ENCODE measurements at regions not wholly inside any gene's neighbourhood (a gene's known extent, or its start where the extent isn't known, plus 50 kb on each side); places are given as distances from the start of the nearest gene placed in this dataset.

- no peaks in the 10 kb centered on the region for H3K4me1 ChIP-seq (ENCODE audit: control insufficient read depth in 2 of 3, insufficient read depth in 2 of 3, low read depth in 1 of 3, low read length in 3 of 3)
- H3K4me3 ChIP-seq (ENCODE audit: low read length in 3 of 3), result no peak overlapping the region
- H3K36me3 ChIP-seq (ENCODE audit: control insufficient read depth in 2 of 3, insufficient read depth in 3 of 3, low read length in 3 of 3), result no peaks in the 10 kb centered on the region
- DNase-seq, result no peak
- no peaks in the 10 kb centered on the region for H3K27me3 ChIP-seq (ENCODE audit: control insufficient read depth, insufficient read depth, low read length)
- no peak overlapping the region for H3K9ac ChIP-seq (ENCODE audit: low read length in 3 of 3)
- intact Hi-C loops (cut with DNase I), result no loop called here
- TF ChIP-seq CTCF (IDR thresholded peaks at IDR 0.05; ENCODE audit: borderline replicate concordance, extremely low read depth, insufficient read depth), result no peak
- no peak for FAIRE-seq
- no peak overlapping the region for H3K27ac ChIP-seq (ENCODE audit: low read depth in 2 of 2, low read length in 2 of 2)
- H3K9me3 ChIP-seq (ENCODE audit: control insufficient read depth in 2 of 3, insufficient read depth in 1 of 3, low read length in 3 of 3), result no peaks in the 10 kb centered on the region
Measured at GRCh38 chr18:34509879-34510586, 200.1 kb upstream of the DTNA start.

- Histone ChIP-seq H3K36me3 (ENCODE audit: control insufficient read depth in 2 of 3, insufficient read depth in 3 of 3, low read length in 3 of 3) (no peaks in the 10 kb centered on the region), H3K27ac (ENCODE audit: low read depth in 2 of 2, low read length in 2 of 2) (no peak overlapping the region), H3K27me3 (ENCODE audit: control insufficient read depth, insufficient read depth, low read length) (no peaks in the 10 kb centered on the region), H3K4me1 (ENCODE audit: control insufficient read depth in 2 of 3, insufficient read depth in 2 of 3, low read depth in 1 of 3, low read length in 3 of 3) (no peaks in the 10 kb centered on the region), H3K9me3 (ENCODE audit: control insufficient read depth in 2 of 3, insufficient read depth in 1 of 3, low read length in 3 of 3) (no peaks in the 10 kb centered on the region), H3K4me3 (ENCODE audit: low read length in 3 of 3) (no peak overlapping the region), H3K9ac (ENCODE audit: low read length in 3 of 3) (no peak overlapping the region)
- TF ChIP-seq CTCF (IDR thresholded peaks at IDR 0.05; ENCODE audit: borderline replicate concordance, extremely low read depth, insufficient read depth), result no peak
- DNase-seq (no peak), FAIRE-seq (no peak)
- intact Hi-C loops (cut with DNase I), result no loop called here
Measured at GRCh38 chr18:34510926-34511325, 199.2 kb upstream of the DTNA start.

GRCh38 chr18:34511435-34511834 is 198.7 kb upstream of the DTNA start:
- DNase-seq (no peak), FAIRE-seq (no peak)
- no peak overlapping the region for H3K27ac ChIP-seq (ENCODE audit: low read depth in 2 of 2, low read length in 2 of 2)
- no peaks in the 10 kb centered on the region for H3K27me3 ChIP-seq (ENCODE audit: control insufficient read depth, insufficient read depth, low read length)
- H3K36me3 ChIP-seq (ENCODE audit: control insufficient read depth in 2 of 3, insufficient read depth in 3 of 3, low read length in 3 of 3), result no peaks in the 10 kb centered on the region
- H3K4me1 ChIP-seq (ENCODE audit: control insufficient read depth in 2 of 3, insufficient read depth in 2 of 3, low read depth in 1 of 3, low read length in 3 of 3), result no peaks in the 10 kb centered on the region
- H3K9me3 ChIP-seq (ENCODE audit: control insufficient read depth in 2 of 3, insufficient read depth in 1 of 3, low read length in 3 of 3), result no peaks in the 10 kb centered on the region
- TF ChIP-seq CTCF (IDR thresholded peaks at IDR 0.05; ENCODE audit: borderline replicate concordance, extremely low read depth, insufficient read depth), result no peak
- H3K9ac ChIP-seq (ENCODE audit: low read length in 3 of 3), result no peak overlapping the region
- no peak overlapping the region for H3K4me3 ChIP-seq (ENCODE audit: low read length in 3 of 3)
- intact Hi-C loops (cut with DNase I), result no loop called here

- no peak overlapping the region for H3K4me3 ChIP-seq (ENCODE audit: low read length in 3 of 3)
- no peaks in the 10 kb centered on the region for H3K4me1 ChIP-seq (ENCODE audit: control insufficient read depth in 2 of 3, insufficient read depth in 2 of 3, low read depth in 1 of 3, low read length in 3 of 3)
- no peaks in the 10 kb centered on the region for H3K27me3 ChIP-seq (ENCODE audit: control insufficient read depth, insufficient read depth, low read length)
- H3K27ac ChIP-seq (ENCODE audit: low read depth in 2 of 2, low read length in 2 of 2), result no peak overlapping the region
- DNase-seq (no peak), FAIRE-seq (no peak)
- intact Hi-C loops (cut with DNase I), result no loop called here
- no peak overlapping the region for H3K9ac ChIP-seq (ENCODE audit: low read length in 3 of 3)
- H3K36me3 ChIP-seq (ENCODE audit: control insufficient read depth in 2 of 3, insufficient read depth in 3 of 3, low read length in 3 of 3), result no peaks in the 10 kb centered on the region
- H3K9me3 ChIP-seq (ENCODE audit: control insufficient read depth in 2 of 3, insufficient read depth in 1 of 3, low read length in 3 of 3), result no peaks in the 10 kb centered on the region
- TF ChIP-seq CTCF (IDR thresholded peaks at IDR 0.05; ENCODE audit: borderline replicate concordance, extremely low read depth, insufficient read depth), result no peak
Measured at GRCh38 chr18:34511879-34512278, 198.2 kb upstream of the DTNA start.

All from kidney (tissue), 13 donors.